ENCODE measurements at regions not wholly inside any gene's neighbourhood (a gene's known extent, or its start where the extent isn't known, plus 50 kb on each side); places are given as distances from the start of the nearest gene placed in this dataset.

GRCh38 chr14:104351849-104352492, 213.6 kb downstream of the KIF26A start:
- FAIRE-seq (no peak), DNase-seq (ENCODE audit: low read depth in 1 of 2, low spot score in 1 of 2) (no peak), ATAC-seq (no peak)
- CTCF ChIA-PET, result interaction anchor here (1.3 kb wide), 1 partner anchor 214 kb away, joined by 4 read pairs; no protein-coding TSS in a partner anchor
- 52% methylated on average over 11 of the region's 11 CpGs for WGBS (ENCODE audit: missing lambda C conversion rate)
- no peak overlapping the region for H3K4me2 ChIP-seq
- TF ChIP-seq MAZ (IDR thresholded peaks at IDR 0.05; ENCODE audit: borderline replicate concordance, low read depth, low read length), result no peak
- TF ChIP-seq NFE2L2 (conservative IDR thresholded peaks at IDR 0.05; ENCODE audit: low read length), result no peak
- no peak for TF ChIP-seq HEYL (CRISPR knock-in tag; IDR thresholded peaks at IDR 0.05)
- TF ChIP-seq, protein P1, sequence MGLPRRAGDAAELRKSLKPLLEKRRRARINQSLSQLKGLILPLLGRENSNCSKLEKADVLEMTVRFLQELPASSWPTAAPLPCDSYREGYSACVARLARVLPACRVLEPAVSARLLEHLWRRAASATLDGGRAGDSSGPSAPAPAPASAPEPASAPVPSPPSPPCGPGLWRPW (IDR thresholded peaks at IDR 0.05), result no peak
- no peak for TF ChIP-seq JUNB (IDR thresholded peaks at IDR 0.05)
- TF ChIP-seq, protein P2, sequence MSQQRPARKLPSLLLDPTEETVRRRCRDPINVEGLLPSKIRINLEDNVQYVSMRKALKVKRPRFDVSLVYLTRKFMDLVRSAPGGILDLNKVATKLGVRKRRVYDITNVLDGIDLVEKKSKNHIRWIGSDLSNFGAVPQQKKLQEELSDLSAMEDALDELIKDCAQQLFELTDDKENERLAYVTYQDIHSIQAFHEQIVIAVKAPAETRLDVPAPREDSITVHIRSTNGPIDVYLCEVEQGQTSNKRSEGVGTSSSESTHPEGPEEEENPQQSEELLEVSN (IDR thresholded peaks at IDR 0.05; ENCODE audit: borderline replicate concordance, low read depth), result no peak
- no peak for TF ChIP-seq SMC3 (IDR thresholded peaks at IDR 0.05)
- TF ChIP-seq EHMT2 (IDR thresholded peaks at IDR 0.05; ENCODE audit: low read depth), result no peak
- TF ChIP-seq CEBPB (IDR thresholded peaks at IDR 0.05), result no peak
- TF ChIP-seq NR3C1 (IDR thresholded peaks at IDR 0.05), result no peak
- peaks cover 6% of the 10 kb centered on the region; the same call in 1 of the 3 replicates for H3K9me3 ChIP-seq
- H3K4me1 ChIP-seq, result no peaks in the 10 kb centered on the region
- POLR2A ChIA-PET, result no interaction called here
- H3K4me3 ChIP-seq, result no peak overlapping the region
- no peak overlapping the region for H3K27ac ChIP-seq

GRCh38 chr14:104352493-104353220, 214.3 kb downstream of the KIF26A start:
- no peaks in the 10 kb centered on the region for H3K4me1 ChIP-seq
- H3K27ac ChIP-seq, result no peak overlapping the region
- FAIRE-seq (no peak), ATAC-seq (no peak), DNase-seq (ENCODE audit: low read depth in 1 of 2, low spot score in 1 of 2) (no peak)
- WGBS (ENCODE audit: missing lambda C conversion rate), result 37% methylated on average over 12 of the region's 13 CpGs
- peaks cover 6% of the 10 kb centered on the region; the same call in 1 of the 3 replicates for H3K9me3 ChIP-seq
- no peak overlapping the region for H3K4me3 ChIP-seq
- H3K4me2 ChIP-seq, result no peak overlapping the region
- no peak for TF ChIP-seq NPAS2 (CRISPR knock-in tag; IDR thresholded peaks at IDR 0.05; ENCODE audit: borderline replicate concordance)
- TF ChIP-seq NR3C1 (IDR thresholded peaks at IDR 0.05), result no peak
- no peak for TF ChIP-seq POLR2A (IDR thresholded peaks at IDR 0.05; ENCODE audit: low read length)
- TF ChIP-seq GATA3 (IDR thresholded peaks at IDR 0.05; ENCODE audit: borderline replicate concordance), result no peak
- no peak for TF ChIP-seq JUNB (IDR thresholded peaks at IDR 0.05)
- TF ChIP-seq, protein P3, sequence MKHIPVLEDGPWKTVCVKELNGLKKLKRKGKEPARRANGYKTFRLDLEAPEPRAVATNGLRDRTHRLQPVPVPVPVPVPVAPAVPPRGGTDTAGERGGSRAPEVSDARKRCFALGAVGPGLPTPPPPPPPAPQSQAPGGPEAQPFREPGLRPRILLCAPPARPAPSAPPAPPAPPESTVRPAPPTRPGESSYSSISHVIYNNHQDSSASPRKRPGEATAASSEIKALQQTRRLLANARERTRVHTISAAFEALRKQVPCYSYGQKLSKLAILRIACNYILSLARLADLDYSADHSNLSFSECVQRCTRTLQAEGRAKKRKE (CRISPR knock-in tag; IDR thresholded peaks at IDR 0.05; ENCODE audit: low read depth), result no peak
- no peak for TF ChIP-seq CHD2 (IDR thresholded peaks at IDR 0.05; ENCODE audit: low read length, partially characterized antibody)
- no peak for TF ChIP-seq HOXB13 (CRISPR knock-in tag; IDR thresholded peaks at IDR 0.05; ENCODE audit: low read depth)
- no peak for TF ChIP-seq EHF (CRISPR knock-in tag; IDR thresholded peaks at IDR 0.05)
- no peak for TF ChIP-seq MYC (IDR thresholded peaks at IDR 0.05; ENCODE audit: borderline replicate concordance, low read length)
- TF ChIP-seq ZFP36 (IDR thresholded peaks at IDR 0.05; ENCODE audit: borderline replicate concordance, partially characterized antibody), result no peak
- TF ChIP-seq HEYL (CRISPR knock-in tag; IDR thresholded peaks at IDR 0.05), result no peak
- TF ChIP-seq MAZ (IDR thresholded peaks at IDR 0.05; ENCODE audit: borderline replicate concordance, low read depth, low read length), result no peak
- TF ChIP-seq, protein P2 (IDR thresholded peaks at IDR 0.05; ENCODE audit: borderline replicate concordance, low read depth), result no peak
- no peak for TF ChIP-seq SREBF2 (IDR thresholded peaks at IDR 0.05)
- TF ChIP-seq, protein P4, sequence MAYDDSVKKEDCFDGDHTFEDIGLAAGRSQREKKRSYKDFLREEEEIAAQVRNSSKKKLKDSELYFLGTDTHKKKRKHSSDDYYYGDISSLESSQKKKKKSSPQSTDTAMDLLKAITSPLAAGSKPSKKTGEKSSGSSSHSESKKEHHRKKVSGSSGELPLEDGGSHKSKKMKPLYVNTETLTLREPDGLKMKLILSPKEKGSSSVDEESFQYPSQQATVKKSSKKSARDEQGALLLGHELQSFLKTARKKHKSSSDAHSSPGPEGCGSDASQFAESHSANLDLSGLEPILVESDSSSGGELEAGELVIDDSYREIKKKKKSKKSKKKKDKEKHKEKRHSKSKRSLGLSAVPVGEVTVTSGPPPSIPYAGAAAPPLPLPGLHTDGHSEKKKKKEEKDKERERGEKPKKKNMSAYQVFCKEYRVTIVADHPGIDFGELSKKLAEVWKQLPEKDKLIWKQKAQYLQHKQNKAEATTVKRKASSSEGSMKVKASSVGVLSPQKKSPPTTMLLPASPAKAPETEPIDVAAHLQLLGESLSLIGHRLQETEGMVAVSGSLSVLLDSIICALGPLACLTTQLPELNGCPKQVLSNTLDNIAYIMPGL (CRISPR knock-in tag; IDR thresholded peaks at IDR 0.05; ENCODE audit: borderline replicate concordance), result no peak
- CTCF ChIA-PET, result no interaction called here
- POLR2A ChIA-PET, result no interaction called here

All from A549 (cell line).